WTC11 (cell line): ENCODE measurements at regions not wholly inside any gene's neighbourhood (a gene's known extent, or its start where the extent isn't known, plus 50 kb on each side); places are given as distances from the start of the nearest gene placed in this dataset.

Experiments used
- ATAC-seq: fragments of 200-7000 bp; cut with Tn5 transposase; 2 replicates; pipeline ENCODE4 v1.10.0; 2021; ENCODE audit warnings: mild to moderate bottlenecking, moderate library complexity
- CTCF ChIA-PET: fragments of 300-600 bp; sonication (Branson Sonifier 250); formaldehyde crosslinking; loops from one replicate; lab custom pipeline; 2021; ENCODE audit warnings: antibody characterized with exemption; lab: Charles Lee
- POLR2A ChIA-PET: fragments of 350-600 bp; sonication (Branson Sonifier 250); formaldehyde crosslinking; loops from one replicate; lab custom pipeline; 2021; ENCODE audit warnings: antibody characterized with exemption; lab: Charles Lee
- DNase-seq: peaks from one replicate; pipeline ENCODE4 v3.0.0; 2021; ENCODE audit warnings: low spot score
- H3K27ac Mint-ChIP-seq: 2 replicates; pipeline ENCODE4 v1.8.0; 2021; ENCODE audit warnings: mixed read lengths
- H3K27me3 Mint-ChIP-seq: 2 replicates; pipeline ENCODE4 v1.8.0; 2021; ENCODE audit warnings: low read depth, mild to moderate bottlenecking, moderate library complexity, mixed read lengths
- H3K36me3 Mint-ChIP-seq: 2 replicates; pipeline ENCODE4 v1.8.0; 2021; ENCODE audit warnings: mixed read lengths
- H3K4me1 Mint-ChIP-seq: 2 replicates; pipeline ENCODE4 v1.8.0; 2022; ENCODE audit warnings: mixed read lengths
- H3K4me3 Mint-ChIP-seq: 2 replicates; pipeline ENCODE4 v1.8.0; 2021; ENCODE audit warnings: mild to moderate bottlenecking, moderate library complexity, mixed read lengths
- H3K9me3 Mint-ChIP-seq: 2 replicates; pipeline ENCODE4 v1.8.0; 2021; ENCODE audit warnings: mixed read lengths
- JUN ChIP-seq: sonication (generic); formaldehyde crosslinking; IDR thresholded peaks from 2 replicates; pipeline ENCODE4 v1.8.0; 2023; ENCODE audit warnings: mild to moderate bottlenecking, missing genetic modification reagents
- NFATC4 ChIP-seq: fragments of 250-450 bp; sonication (Bioruptor Pico); IDR thresholded peaks from 2 replicates; pipeline ENCODE4 v1.9.0; 2021; ENCODE audit warnings: mild to moderate bottlenecking
- NFE2L1 ChIP-seq: sonication (generic); formaldehyde crosslinking; IDR thresholded peaks from 2 replicates; pipeline ENCODE4 v1.8.1; 2023; ENCODE audit warnings: missing genetic modification reagents
- SMAD4 ChIP-seq: sonication (generic); formaldehyde crosslinking; IDR thresholded peaks from 2 replicates; pipeline ENCODE4 v1.8.0; 2022; ENCODE audit warnings: mild to moderate bottlenecking, missing genetic modification reagents
- SP1 ChIP-seq: sonication (generic); formaldehyde crosslinking; conservative IDR thresholded peaks from 2 replicates; pipeline ENCODE4 v1.8.1; 2022; ENCODE audit warnings: missing genetic modification reagents
- TEAD4 ChIP-seq: sonication (generic); formaldehyde crosslinking; IDR thresholded peaks from 2 replicates; pipeline ENCODE4 v1.8.0; 2022; ENCODE audit warnings: mild to moderate bottlenecking, missing genetic modification reagents
- ZNF219 ChIP-seq: sonication (generic); formaldehyde crosslinking; IDR thresholded peaks from 2 replicates; pipeline ENCODE4 v1.8.0; 2023; ENCODE audit warnings: missing genetic modification reagents, mild to moderate bottlenecking, borderline replicate concordance
- ZNF263 ChIP-seq: sonication (generic); formaldehyde crosslinking; IDR thresholded peaks from 2 replicates; pipeline ENCODE4 v1.8.1; 2022; ENCODE audit warnings: low read depth, mild to moderate bottlenecking, moderate library complexity, missing genetic modification reagents
- ZNF423 ChIP-seq: fragments of 250-450 bp; sonication (Bioruptor Pico); IDR thresholded peaks from 2 replicates; pipeline ENCODE4 v2.1.2; 2022; ENCODE audit warnings: mild to moderate bottlenecking, moderate library complexity
- ZNF671 ChIP-seq: fragments of 250-450 bp; sonication (Bioruptor Pico); IDR thresholded peaks from 2 replicates; pipeline ENCODE4 v1.8.0; 2021; ENCODE audit warnings: mild to moderate bottlenecking
- TF ChIP-seq, protein P1 (sequence below): fragments of 250-450 bp; sonication (Bioruptor Pico); IDR thresholded peaks from 2 replicates; pipeline ENCODE4 v2.1.2; 2022; ENCODE audit warnings: mild to moderate bottlenecking, moderate library complexity
- TF ChIP-seq, protein P2 (sequence below): sonication (generic); formaldehyde crosslinking; IDR thresholded peaks from 2 replicates; pipeline ENCODE4 v1.8.0; 2022; ENCODE audit warnings: mild to moderate bottlenecking, missing genetic modification reagents
- TF ChIP-seq, protein P3 (sequence below): sonication (generic); formaldehyde crosslinking; IDR thresholded peaks from 2 replicates; pipeline ENCODE4 v1.8.0; 2023; ENCODE audit warnings: missing genetic modification reagents
- TF ChIP-seq, protein P4 (sequence below): fragments of 250-450 bp; sonication (Bioruptor Pico); IDR thresholded peaks from 2 replicates; pipeline ENCODE4 v1.8.0; 2021; ENCODE audit warnings: mild to moderate bottlenecking
- TF ChIP-seq, protein P5 (sequence below): sonication (generic); formaldehyde crosslinking; IDR thresholded peaks from 2 replicates; pipeline ENCODE4 v1.8.1; 2023; ENCODE audit warnings: mild to moderate bottlenecking, moderate library complexity, missing genetic modification reagents

DNA sequence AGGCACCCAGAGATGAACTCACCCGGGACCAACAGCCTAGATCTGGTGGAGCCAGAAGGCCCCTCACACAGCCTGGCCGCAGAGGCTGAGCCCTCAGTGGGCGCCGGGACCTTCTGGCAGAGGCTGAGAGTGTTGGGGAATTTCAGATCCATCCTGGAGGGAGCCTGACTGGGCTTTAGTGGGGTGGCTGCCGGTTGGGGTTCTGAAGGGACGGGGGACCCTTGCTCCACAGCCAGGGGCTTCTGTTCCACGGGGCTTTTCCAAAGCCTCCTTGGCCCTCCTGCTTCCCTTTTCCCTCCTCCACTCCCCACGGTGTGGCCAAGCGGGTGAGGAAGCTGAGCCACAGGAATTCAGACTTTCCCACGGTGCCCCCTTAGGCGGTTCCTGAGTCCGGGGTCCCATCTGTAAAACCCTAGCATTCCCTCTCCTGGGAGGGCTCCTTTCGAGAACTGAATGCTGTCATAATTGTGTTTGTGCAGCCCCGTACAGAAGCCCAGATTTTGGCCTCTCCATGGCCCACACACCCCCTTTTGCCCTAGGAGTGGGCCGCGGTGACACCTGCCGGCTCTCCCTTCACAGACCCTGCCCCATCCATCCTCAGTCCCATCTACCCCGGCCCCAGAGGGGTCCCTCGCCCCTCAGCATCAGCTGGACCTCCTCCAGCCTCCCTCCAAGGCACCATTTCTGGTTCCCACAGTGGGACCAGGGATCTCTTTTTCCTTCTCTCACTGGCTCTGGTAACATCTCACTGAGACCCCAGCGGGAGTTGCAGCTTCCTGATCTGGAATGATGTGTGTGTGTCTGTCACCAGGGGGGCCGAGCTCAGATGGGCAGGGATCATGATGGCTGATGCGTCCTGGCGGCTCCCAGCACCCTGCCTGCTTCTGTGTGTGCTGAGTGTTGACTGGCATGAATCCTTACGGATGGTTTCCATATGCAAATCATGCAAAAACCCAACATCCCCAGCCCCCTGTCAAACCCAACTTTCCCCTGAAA is 1048.4 kb downstream of the TBC1D22A start (continued):
- TF ChIP-seq NFATC4 (CRISPR knock-in tag) (no peak), ZNF671 (CRISPR knock-in tag) (no peak)

DNA sequence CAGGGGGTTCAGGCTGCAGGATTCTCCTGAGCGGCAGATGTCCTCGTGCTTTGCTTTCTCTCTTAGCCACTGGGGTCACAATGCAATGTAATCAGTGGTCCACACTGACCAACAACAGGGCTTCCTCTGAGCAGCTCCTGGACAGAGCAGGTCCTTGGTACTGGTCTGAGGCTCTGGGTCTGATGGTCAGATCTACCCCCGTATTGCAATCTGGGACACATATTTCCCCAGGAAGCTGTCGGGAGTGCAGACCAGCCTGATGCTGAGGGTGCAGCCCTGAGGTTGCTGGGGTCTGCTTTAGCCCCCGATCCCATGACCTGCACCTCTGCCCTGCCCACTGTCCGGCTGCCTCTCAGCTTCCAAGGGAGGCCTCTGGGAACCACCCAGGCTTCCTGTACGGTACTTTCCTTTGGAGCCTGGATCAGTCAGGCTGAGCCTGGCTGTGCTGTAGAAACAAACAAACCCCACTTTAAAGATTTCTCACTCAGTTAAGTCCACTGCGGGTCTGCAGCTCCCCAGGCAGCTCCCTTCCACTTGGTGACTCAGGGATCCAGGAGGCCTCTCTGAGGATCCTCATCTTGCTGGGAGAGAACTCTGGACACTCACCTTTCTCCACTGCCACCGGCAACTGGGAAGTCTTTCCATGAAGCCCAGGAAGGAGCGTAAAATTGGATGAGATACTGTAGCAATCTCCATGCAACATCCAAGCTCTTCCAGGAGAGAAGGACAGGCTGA is 1046.6 kb downstream of the TBC1D22A start:
- no peak for ATAC-seq
- ChIA-PET POLR2A (no interaction called here), CTCF (interaction anchor here (0.8 to 1.4 kb wide), 2 partner anchors 14 to 33 kb away, joined by 3 read pairs; no protein-coding TSS in a partner anchor)
- H3K4me1 Mint-ChIP-seq, result peaks cover 12% of the 10 kb centered on the region
- H3K36me3 Mint-ChIP-seq, result no peaks in the 10 kb centered on the region
- peaks cover 10% of the 10 kb centered on the region for H3K9me3 Mint-ChIP-seq
- TF ChIP-seq, protein P1, sequence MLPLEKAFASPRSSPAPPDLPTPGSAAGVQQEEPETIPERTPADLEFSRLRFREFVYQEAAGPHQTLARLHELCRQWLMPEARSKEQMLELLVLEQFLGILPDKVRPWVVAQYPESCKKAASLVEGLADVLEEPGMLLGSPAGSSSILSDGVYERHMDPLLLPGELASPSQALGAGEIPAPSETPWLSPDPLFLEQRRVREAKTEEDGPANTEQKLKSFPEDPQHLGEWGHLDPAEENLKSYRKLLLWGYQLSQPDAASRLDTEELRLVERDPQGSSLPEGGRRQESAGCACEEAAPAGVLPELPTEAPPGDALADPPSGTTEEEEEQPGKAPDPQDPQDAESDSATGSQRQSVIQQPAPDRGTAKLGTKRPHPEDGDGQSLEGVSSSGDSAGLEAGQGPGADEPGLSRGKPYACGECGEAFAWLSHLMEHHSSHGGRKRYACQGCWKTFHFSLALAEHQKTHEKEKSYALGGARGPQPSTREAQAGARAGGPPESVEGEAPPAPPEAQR (CRISPR knock-in tag), result no peak
- no peaks in the 10 kb centered on the region; the same call in 1 of the 2 replicates for H3K27me3 Mint-ChIP-seq
- no peak overlapping the region for H3K27ac Mint-ChIP-seq
- no peak for DNase-seq
- H3K4me3 Mint-ChIP-seq, result no peak overlapping the region

DNA sequence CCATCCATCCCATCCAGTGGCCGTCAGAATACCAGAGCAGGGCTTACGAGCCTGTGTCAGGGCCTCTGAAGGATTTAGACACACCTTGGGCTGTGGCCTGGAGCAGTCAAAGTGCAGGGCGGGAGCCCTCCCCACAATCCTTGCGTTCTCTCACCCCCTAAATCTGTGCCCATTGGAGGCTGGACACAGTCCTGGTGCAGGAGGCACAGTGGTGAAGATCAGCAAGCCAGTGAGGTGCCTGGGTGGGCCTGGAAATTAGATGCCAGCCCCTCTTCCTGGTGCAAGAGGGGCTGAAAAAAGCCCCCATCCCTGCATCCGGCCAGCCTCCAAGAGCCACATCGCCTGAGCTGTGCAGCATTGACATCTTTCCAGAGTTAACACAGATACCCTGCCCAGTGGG is 1045.8 kb downstream of the TBC1D22A start:
- ChIA-PET POLR2A (no interaction called here), CTCF (interaction anchor here (1.4 kb wide), 1 partner anchor 32 kb away, joined by 3 read pairs; no protein-coding TSS in a partner anchor)
- Mint-ChIP-seq H3K27me3 (no peaks in the 10 kb centered on the region; the same call in 1 of the 2 replicates), H3K4me1 (peaks cover 12% of the 10 kb centered on the region), H3K36me3 (no peaks in the 10 kb centered on the region), H3K27ac (no peak overlapping the region), H3K4me3 (no peak overlapping the region), H3K9me3 (peaks cover 8% of the 10 kb centered on the region; the same call in 1 of the 2 replicates)
- ATAC-seq (0 out of 2 replicates have a peak, but pooled peaks have one; percentile 18), DNase-seq (no peak)
- no peak for TF ChIP-seq SP1 (CRISPR knock-in tag)
- TF ChIP-seq ZNF219 (CRISPR knock-in tag), result no peak
- TF ChIP-seq, protein P2, sequence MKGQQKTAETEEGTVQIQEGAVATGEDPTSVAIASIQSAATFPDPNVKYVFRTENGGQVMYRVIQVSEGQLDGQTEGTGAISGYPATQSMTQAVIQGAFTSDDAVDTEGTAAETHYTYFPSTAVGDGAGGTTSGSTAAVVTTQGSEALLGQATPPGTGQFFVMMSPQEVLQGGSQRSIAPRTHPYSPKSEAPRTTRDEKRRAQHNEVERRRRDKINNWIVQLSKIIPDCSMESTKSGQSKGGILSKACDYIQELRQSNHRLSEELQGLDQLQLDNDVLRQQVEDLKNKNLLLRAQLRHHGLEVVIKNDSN, result no peak
- no peak for TF ChIP-seq SMAD4 (CRISPR knock-in tag)

DNA sequence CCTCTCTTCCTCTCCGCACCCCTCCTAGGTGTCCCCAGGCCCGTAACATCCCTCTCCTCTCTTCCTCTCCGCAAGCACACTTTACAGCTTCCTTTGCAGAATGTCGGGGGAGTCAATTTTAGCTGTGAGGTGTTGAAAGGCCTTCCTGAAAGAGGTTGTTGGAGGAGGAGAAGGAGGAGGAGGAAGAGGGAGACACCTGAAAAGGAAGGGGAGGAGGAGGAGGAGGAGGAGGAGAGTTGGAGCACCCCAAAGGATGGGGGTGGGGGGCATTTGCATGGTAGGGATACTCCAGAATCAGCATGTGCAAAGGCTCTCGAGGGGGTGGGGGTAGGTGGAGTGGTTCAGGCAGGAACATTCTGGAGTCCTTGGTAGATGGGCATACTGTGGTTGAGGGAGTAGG is 1045.1 kb downstream of the TBC1D22A start:
- Mint-ChIP-seq H3K27me3 (no peaks in the 10 kb centered on the region; the same call in 1 of the 2 replicates), H3K27ac (no peak overlapping the region), H3K4me3 (no peak overlapping the region), H3K9me3 (peaks cover 8% of the 10 kb centered on the region; the same call in 1 of the 2 replicates), H3K4me1 (peaks cover 12% of the 10 kb centered on the region), H3K36me3 (no peaks in the 10 kb centered on the region)
- DNase-seq (no peak), ATAC-seq (peak; percentile 34; the same call in 1 of the 2 replicates)
- CTCF ChIA-PET, result interaction anchor here (0.6 to 1.4 kb wide), 2 partner anchors 20 to 31 kb away, joined by 3 read pairs; no protein-coding TSS in a partner anchor
- TF ChIP-seq, protein P3, sequence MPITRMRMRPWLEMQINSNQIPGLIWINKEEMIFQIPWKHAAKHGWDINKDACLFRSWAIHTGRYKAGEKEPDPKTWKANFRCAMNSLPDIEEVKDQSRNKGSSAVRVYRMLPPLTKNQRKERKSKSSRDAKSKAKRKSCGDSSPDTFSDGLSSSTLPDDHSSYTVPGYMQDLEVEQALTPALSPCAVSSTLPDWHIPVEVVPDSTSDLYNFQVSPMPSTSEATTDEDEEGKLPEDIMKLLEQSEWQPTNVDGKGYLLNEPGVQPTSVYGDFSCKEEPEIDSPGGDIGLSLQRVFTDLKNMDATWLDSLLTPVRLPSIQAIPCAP, result no peak
- 0 out of 2 replicates have a peak, but pooled peaks have one; percentile 53 for TF ChIP-seq ZNF263
- POLR2A ChIA-PET, result no interaction called here

DNA sequence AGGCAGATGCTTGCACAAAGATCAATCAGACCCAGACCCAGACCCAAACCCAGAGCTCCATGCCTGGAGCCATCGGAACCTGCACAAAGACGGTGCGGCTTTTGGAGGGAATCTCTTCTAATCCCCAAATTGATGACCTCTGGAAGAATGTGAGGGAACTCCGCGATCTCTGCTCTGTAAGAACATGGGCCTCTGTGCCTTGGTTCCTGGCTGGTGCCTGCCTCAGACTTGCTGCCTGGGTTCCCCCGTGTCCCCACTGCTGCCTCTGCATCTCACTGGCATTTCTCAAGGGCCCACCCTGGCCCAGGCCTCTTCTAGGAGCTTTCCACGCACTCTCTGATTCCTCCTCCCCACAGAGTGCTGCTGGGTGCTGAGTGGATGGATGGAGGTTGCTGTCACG is 1044.4 kb downstream of the TBC1D22A start:
- POLR2A ChIA-PET, result no interaction called here

More for the DNA sequence above, 1044.4 kb downstream of the TBC1D22A start:
- Mint-ChIP-seq H3K4me3 (no peak overlapping the region), H3K27me3 (no peaks in the 10 kb centered on the region; the same call in 1 of the 2 replicates), H3K4me1 (peaks cover 12% of the 10 kb centered on the region), H3K27ac (no peak overlapping the region), H3K9me3 (peaks cover 8% of the 10 kb centered on the region; the same call in 1 of the 2 replicates), H3K36me3 (no peaks in the 10 kb centered on the region)
- CTCF ChIA-PET, result interaction anchor here (0.6 kb wide), 1 partner anchor 19 kb away, joined by 3 read pairs; no protein-coding TSS in a partner anchor
- DNase-seq (no peak), ATAC-seq (no peak)
- no peak for TF ChIP-seq TEAD4 (CRISPR knock-in tag)
- TF ChIP-seq, protein P4, sequence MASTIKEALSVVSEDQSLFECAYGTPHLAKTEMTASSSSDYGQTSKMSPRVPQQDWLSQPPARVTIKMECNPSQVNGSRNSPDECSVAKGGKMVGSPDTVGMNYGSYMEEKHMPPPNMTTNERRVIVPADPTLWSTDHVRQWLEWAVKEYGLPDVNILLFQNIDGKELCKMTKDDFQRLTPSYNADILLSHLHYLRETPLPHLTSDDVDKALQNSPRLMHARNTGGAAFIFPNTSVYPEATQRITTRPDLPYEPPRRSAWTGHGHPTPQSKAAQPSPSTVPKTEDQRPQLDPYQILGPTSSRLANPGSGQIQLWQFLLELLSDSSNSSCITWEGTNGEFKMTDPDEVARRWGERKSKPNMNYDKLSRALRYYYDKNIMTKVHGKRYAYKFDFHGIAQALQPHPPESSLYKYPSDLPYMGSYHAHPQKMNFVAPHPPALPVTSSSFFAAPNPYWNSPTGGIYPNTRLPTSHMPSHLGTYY (CRISPR knock-in tag), result no peak
- TF ChIP-seq NFE2L1, result no peak
- TF ChIP-seq, protein P5, sequence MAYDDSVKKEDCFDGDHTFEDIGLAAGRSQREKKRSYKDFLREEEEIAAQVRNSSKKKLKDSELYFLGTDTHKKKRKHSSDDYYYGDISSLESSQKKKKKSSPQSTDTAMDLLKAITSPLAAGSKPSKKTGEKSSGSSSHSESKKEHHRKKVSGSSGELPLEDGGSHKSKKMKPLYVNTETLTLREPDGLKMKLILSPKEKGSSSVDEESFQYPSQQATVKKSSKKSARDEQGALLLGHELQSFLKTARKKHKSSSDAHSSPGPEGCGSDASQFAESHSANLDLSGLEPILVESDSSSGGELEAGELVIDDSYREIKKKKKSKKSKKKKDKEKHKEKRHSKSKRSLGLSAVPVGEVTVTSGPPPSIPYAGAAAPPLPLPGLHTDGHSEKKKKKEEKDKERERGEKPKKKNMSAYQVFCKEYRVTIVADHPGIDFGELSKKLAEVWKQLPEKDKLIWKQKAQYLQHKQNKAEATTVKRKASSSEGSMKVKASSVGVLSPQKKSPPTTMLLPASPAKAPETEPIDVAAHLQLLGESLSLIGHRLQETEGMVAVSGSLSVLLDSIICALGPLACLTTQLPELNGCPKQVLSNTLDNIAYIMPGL, result no peak
- TF ChIP-seq JUN (CRISPR knock-in tag), result no peak
- TF ChIP-seq ZNF423 (CRISPR knock-in tag), result no peak
